ENCODE measurements at regions not wholly inside any gene's neighbourhood (a gene's known extent, or its start where the extent isn't known, plus 50 kb on each side); places are given as distances from the start of the nearest gene placed in this dataset.

- ChIA-PET CTCF (ENCODE audit: partially characterized antibody) (no interaction called here), POLR2A (ENCODE audit: partially characterized antibody) (no interaction called here)
- no peak overlapping the region for H2BK5ac ChIP-seq (ENCODE audit: low read depth, low read length)
- no peaks in the 10 kb centered on the region for H3K79me2 ChIP-seq (ENCODE audit: control insufficient read depth in 1 of 2, insufficient read depth in 2 of 2, low read length in 2 of 2)
- FAIRE-seq = no peak
- no peaks in the 10 kb centered on the region for H3K27me3 ChIP-seq (replicated peaks in 1 of 4; ENCODE audit: control insufficient read depth in 3 of 4, extremely low read depth in 1 of 4, insufficient read depth in 3 of 4, low read length in 3 of 4)
- no peak overlapping the region for H2AFZ ChIP-seq (ENCODE audit: low read length)
- H3K56ac ChIP-seq (replicated peaks; ENCODE audit: insufficient read length, low read depth, low read length) = no peak overlapping the region
- no peak overlapping the region for H3K14ac ChIP-seq (ENCODE audit: insufficient read length)
- H3K9ac ChIP-seq (replicated peaks in 1 of 4; ENCODE audit: extremely low read depth in 1 of 4, low read depth in 3 of 4, low read length in 3 of 4) = no peak overlapping the region
- no peaks in the 10 kb centered on the region for H3K9me3 ChIP-seq (ENCODE audit: insufficient read depth in 2 of 2, low read depth in 1 of 2, low read length in 1 of 2)
- H3K27ac ChIP-seq (ENCODE audit: low read depth, low read length) = no peak overlapping the region
- H3K4ac ChIP-seq (replicated peaks; ENCODE audit: insufficient read length, low read depth, low read length) = no peak overlapping the region
- no peaks in the 10 kb centered on the region for H3K79me1 ChIP-seq (ENCODE audit: low read depth, low read length)
- 78% methylated on average over 3 of the region's 3 CpGs; no CpG with 5 or more reads in 1 of the 2 experiments for WGBS, 2 experiments (ENCODE audit: extremely low coverage in 1 of 2, insufficient coverage in 1 of 2, insufficient read length in 1 of 2, insufficient replicate concordance in 2 of 2, low coverage in 1 of 2, low lambda C conversion rate in 2 of 2, missing lambda C conversion rate in 1 of 2)
- no peak overlapping the region for H2BK20ac ChIP-seq (ENCODE audit: low read length)
- no peak overlapping the region for H4K91ac ChIP-seq (replicated peaks; ENCODE audit: insufficient read length, low read length)
- no peak overlapping the region for H3K18ac ChIP-seq (ENCODE audit: extremely low read depth, low read length)
- no peak overlapping the region for H3K4me3 ChIP-seq (ENCODE audit: extremely low read depth in 1 of 4, insufficient read depth in 2 of 4, low read depth in 3 of 4, low read length in 4 of 4)
- H3K36me3 ChIP-seq (ENCODE audit: control insufficient read depth in 2 of 4, insufficient read depth in 4 of 4, low read length in 3 of 4) = no peaks in the 10 kb centered on the region
- no peak overlapping the region for H2BK120ac ChIP-seq (replicated peaks; ENCODE audit: low read depth, low read length)
- H2AK5ac ChIP-seq (ENCODE audit: low read depth, low read length) = no peak overlapping the region
- no peaks in the 10 kb centered on the region for H4K20me1 ChIP-seq (replicated peaks in 1 of 2; ENCODE audit: control insufficient read depth in 1 of 2, insufficient read depth in 2 of 2, low read length in 2 of 2)
- no peak overlapping the region for H4K5ac ChIP-seq (ENCODE audit: insufficient read length, low read depth, low read length)
- no peaks in the 10 kb centered on the region; the same call in 1 of the 2 replicates for H3K23me2 ChIP-seq (ENCODE audit: low read depth, low read length)
- no peak overlapping the region for H3K23ac ChIP-seq (ENCODE audit: insufficient read length)
- no peaks in the 10 kb centered on the region for H3K4me1 ChIP-seq (replicated peaks in 1 of 4; ENCODE audit: control insufficient read depth in 3 of 4, insufficient read depth in 4 of 4, low read length in 3 of 4)
- no peak overlapping the region for H3K4me2 ChIP-seq (ENCODE audit: insufficient read depth in 1 of 2, low read depth in 2 of 2, low read length in 2 of 2)
- no peak overlapping the region for H4K8ac ChIP-seq (ENCODE audit: extremely low read depth, insufficient read depth, low read length)
- H2BK15ac ChIP-seq (ENCODE audit: low read length) = no peak overlapping the region
- no peak for DNase-seq (ENCODE audit: low read depth in 1 of 2, low spot score in 2 of 2)
- no peak overlapping the region for H2BK12ac ChIP-seq (ENCODE audit: low read depth, low read length)
- TF ChIP-seq RAD21 (IDR thresholded peaks at IDR 0.05 in 1 of 2, conservative IDR thresholded peaks at IDR 0.05 in 1 of 2; ENCODE audit: low read depth in 2 of 2, low read length in 2 of 2) (no peak), CHD1 (IDR thresholded peaks at IDR 0.05; ENCODE audit: low read depth, low read length) (no peak), TAF1 (IDR thresholded peaks at IDR 0.05; ENCODE audit: low read depth, low read length) (no peak), EZH2 (IDR thresholded peaks at IDR 0.05; ENCODE audit: low read depth, low read length, severe bottlenecking) (no peak), SP4 (IDR thresholded peaks at IDR 0.05; ENCODE audit: low read length) (no peak), CREB1 (IDR thresholded peaks at IDR 0.05) (no peak), CTCF (IDR thresholded peaks at IDR 0.05; ENCODE audit: control extremely low read depth in 1 of 3, insufficient read depth in 1 of 3, low read depth in 1 of 3, low read length in 3 of 3) (no peak), MAFK (IDR thresholded peaks at IDR 0.05; ENCODE audit: low read depth, low read length) (no peak), SRF (IDR thresholded peaks at IDR 0.05; ENCODE audit: low read depth, low read length) (no peak), POU5F1 (IDR thresholded peaks at IDR 0.05; ENCODE audit: low read depth, low read length) (no peak), SIN3A (conservative IDR thresholded peaks at IDR 0.05 in 1 of 2, IDR thresholded peaks at IDR 0.05 in 1 of 2; ENCODE audit: low read depth in 1 of 2, low read length in 2 of 2) (no peak), POLR2AphosphoS5 (IDR thresholded peaks at IDR 0.05; ENCODE audit: low read depth, low read length) (no peak)
Observed at GRCh38 chr7:46604241-46604661, 683.2 kb upstream of the IGFBP3 start.

Measured in H1 (cell line).